Calu3 (cell line): ENCODE measurements at regions not wholly inside any gene's neighbourhood (a gene's known extent, or its start where the extent isn't known, plus 50 kb on each side); places are given as distances from the start of the nearest gene placed in this dataset.
"Not testable (repeated sequence)": the region's sequence is repeated elsewhere in the genome, so short reads cannot be mapped to it uniquely, and the experiment has no call there.

Experiments used
- BruUV-seq: library from RNA; stranded (reverse); fragments of 400-500 nt; replicated peaks from 2 replicates; lab custom pipeline; 2021; lab: Mats Ljungman, UMichigan
- CTCF ChIA-PET: fragments of 300-600 bp; sonication (Branson Sonifier 250); formaldehyde crosslinking; loops from one replicate; lab custom pipeline; 2022; ENCODE audit warnings: antibody characterized with exemption; lab: Charles Lee
- DNase-seq: peaks from one replicate; pipeline ENCODE4 v3.0.0; 2022
- H3K27ac Mint-ChIP-seq: one replicate; pipeline ENCODE4 v1.8.0; 2022; ENCODE audit warnings: mixed read lengths; ENCODE audit not compliant: unreplicated experiment
- H3K27me3 Mint-ChIP-seq: one replicate; pipeline ENCODE4 v1.8.0; 2022; ENCODE audit warnings: mixed read lengths; ENCODE audit not compliant: unreplicated experiment
- H3K36me3 Mint-ChIP-seq: one replicate; pipeline ENCODE4 v1.8.0; 2022; ENCODE audit warnings: mild to moderate bottlenecking, moderate library complexity, mixed read lengths; ENCODE audit not compliant: insufficient read depth, unreplicated experiment
- H3K4me1 Mint-ChIP-seq: one replicate; pipeline ENCODE4 v1.8.0; 2022; ENCODE audit warnings: mild to moderate bottlenecking, low read depth, mixed read lengths; ENCODE audit not compliant: unreplicated experiment
- H3K4me3 Mint-ChIP-seq: one replicate; pipeline ENCODE4 v1.8.0; 2022; ENCODE audit warnings: mild to moderate bottlenecking, low read depth, moderate library complexity, mixed read lengths; ENCODE audit not compliant: unreplicated experiment
- H3K9me3 Mint-ChIP-seq: one replicate; pipeline ENCODE4 v1.8.0; 2022; ENCODE audit warnings: low read depth, mixed read lengths; ENCODE audit not compliant: unreplicated experiment
- CTCF ChIP-seq: fragments of 200-600 bp; IDR thresholded peaks from one replicate; pipeline ENCODE4 v1.8.0; 2022; ENCODE audit warnings: antibody characterized with exemption; ENCODE audit not compliant: unreplicated experiment
- intact Hi-C: fragments of 100-400 bp; cut with micrococcal nuclease; formaldehyde crosslinking; loops from one replicate; pipeline ENCODE4 v1.10.0; 2022; ENCODE audit not compliant: unreplicated experiment

- Mint-ChIP-seq H3K36me3 (no peaks in the 10 kb centered on the region), H3K4me3 (no peak overlapping the region), H3K9me3 (peaks cover 22% of the 10 kb centered on the region), H3K27me3 (no peaks in the 10 kb centered on the region), H3K4me1 (no peaks in the 10 kb centered on the region), H3K27ac (no peak overlapping the region)
- CTCF ChIA-PET, result no interaction called here
- no peak for DNase-seq
- BruUV-seq, result no TSS peak
- TF ChIP-seq CTCF, result no peak
- intact Hi-C loops, result no loop called here
Measured at GRCh38 chrX:65072590-65072989, 96.3 kb upstream of the ZC4H2 start.

- H3K36me3 Mint-ChIP-seq, H3K27me3 Mint-ChIP-seq, intact Hi-C loops, H3K4me3 Mint-ChIP-seq, CTCF ChIA-PET, DNase-seq, H3K4me1 Mint-ChIP-seq, H3K27ac Mint-ChIP-seq, BruUV-seq, H3K9me3 Mint-ChIP-seq: not testable (repeated sequence)
Measured at GRCh38 chrX:65058626-65059025, 82.4 kb upstream of the ZC4H2 start.

- CTCF ChIA-PET, result no interaction called here
- H3K9me3 Mint-ChIP-seq, result peaks cover 10% of the 10 kb centered on the region
- intact Hi-C loops, result no loop called here
- no peaks in the 10 kb centered on the region for H3K36me3 Mint-ChIP-seq
- no peak overlapping the region for H3K27ac Mint-ChIP-seq
- no peak overlapping the region for H3K4me3 Mint-ChIP-seq
- H3K4me1 Mint-ChIP-seq, result no peaks in the 10 kb centered on the region
- no peak for TF ChIP-seq CTCF
- no peak for DNase-seq
- H3K27me3 Mint-ChIP-seq, result no peaks in the 10 kb centered on the region
- no TSS peak for BruUV-seq
Measured at GRCh38 chrX:65045001-65045400, 68.8 kb upstream of the ZC4H2 start.

- H3K4me1 Mint-ChIP-seq, result no peaks in the 10 kb centered on the region
- no peak overlapping the region for H3K27ac Mint-ChIP-seq
- no peaks in the 10 kb centered on the region for H3K27me3 Mint-ChIP-seq
- BruUV-seq, result no TSS peak
- CTCF ChIA-PET, result no interaction called here
- H3K36me3 Mint-ChIP-seq, result peaks cover 8% of the 10 kb centered on the region
- peak overlapping the region; percentile 48 for H3K4me3 Mint-ChIP-seq
- no peak for TF ChIP-seq CTCF
- intact Hi-C loops, result loop anchor here (10.0 kb wide), 1 partner anchor 1249 kb away; no protein-coding TSS in a partner anchor
- DNase-seq, result no peak
- no peaks in the 10 kb centered on the region for H3K9me3 Mint-ChIP-seq
Measured at GRCh38 chrX:65035446-65035770, 59.2 kb upstream of the ZC4H2 start.

GRCh38 chrX:65034668-65035445 is 58.6 kb upstream of the ZC4H2 start, which contains the start of gene ZC3H12B:
TSS of gene ZC3H12B (plus strand) at chrX:65034826.
- Mint-ChIP-seq H3K36me3 (peaks cover 8% of the 10 kb centered on the region), H3K27ac (no peak within 1 kb of the TSS)
- intact Hi-C loops, result loop anchor here (10.0 kb wide), 1 partner anchor 1250 kb away; no protein-coding TSS in a partner anchor

More at GRCh38 chrX:65034668-65035445, 58.6 kb upstream of the ZC4H2 start, which contains the start of gene ZC3H12B:
- CTCF ChIA-PET, result interaction anchor here (0.8 kb wide), 1 partner anchor 298 kb away, joined by 3 read pairs; no protein-coding TSS in a partner anchor
- peak; percentile 63 for DNase-seq
- Mint-ChIP-seq H3K9me3 (no peaks in the 10 kb centered on the region), H3K4me1 (no peaks in the 10 kb centered on the region), H3K4me3 (peak within 1 kb of the TSS; percentile 48), H3K27me3 (no peaks in the 10 kb centered on the region)
- no peak for TF ChIP-seq CTCF
- BruUV-seq, result no TSS peak
